CD4-positive, alpha-beta T cell treated with Interferon alpha-2 for 1 hour (primary cell): ENCODE measurements at regions not wholly inside any gene's neighbourhood (a gene's known extent, or its start where the extent isn't known, plus 50 kb on each side); places are given as distances from the start of the nearest gene placed in this dataset.
"Not testable (repeated sequence)": the region's sequence is repeated elsewhere in the genome, so short reads cannot be mapped to it uniquely, and the experiment has no call there.

ENCODE experiments used
- DNase-seq, 2 donors: peaks; one replicate each; pipeline ENCODE4 v3.0.0-alpha.2; 2020 to 2022

DNA sequence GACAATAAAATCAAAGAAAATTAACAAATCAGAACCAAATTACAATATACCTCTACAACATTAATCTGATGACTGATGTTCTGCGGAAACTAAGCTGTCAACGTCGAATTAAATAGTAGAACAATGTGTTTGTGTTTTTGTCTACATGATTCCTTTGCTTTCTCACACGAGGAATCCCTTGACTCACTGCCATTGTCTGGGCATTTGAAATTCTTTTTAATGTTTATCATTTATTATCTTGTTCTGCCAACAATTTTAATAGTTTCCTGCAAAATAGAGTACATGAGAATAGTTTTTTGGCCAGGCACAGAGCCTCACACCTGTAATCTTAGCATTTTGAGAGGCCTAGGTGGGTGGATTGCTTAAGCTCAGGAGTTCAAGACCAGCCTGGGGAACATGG lies 76.6 kb upstream of the KRAS start:
- DNase-seq = no peak

DNA sequence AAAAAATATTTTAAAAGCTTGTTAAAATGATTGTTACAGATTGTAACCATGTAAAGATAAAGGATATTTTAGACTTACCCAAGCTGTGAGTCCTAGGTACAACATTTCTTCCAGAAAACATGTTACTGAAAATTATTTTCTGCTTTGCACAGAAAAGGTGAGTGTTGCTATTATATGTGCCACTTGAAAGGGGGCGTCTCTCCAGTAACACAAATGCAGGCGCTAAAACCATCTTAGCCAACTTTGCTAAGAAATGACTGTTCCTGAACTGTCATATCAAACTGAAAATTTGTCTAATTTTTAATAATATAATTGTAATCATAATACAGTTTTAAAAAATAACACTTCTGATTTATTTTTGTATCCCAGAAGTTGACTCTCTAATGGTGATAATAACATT lies 75.6 kb upstream of the KRAS start:
- no peak for DNase-seq

DNA sequence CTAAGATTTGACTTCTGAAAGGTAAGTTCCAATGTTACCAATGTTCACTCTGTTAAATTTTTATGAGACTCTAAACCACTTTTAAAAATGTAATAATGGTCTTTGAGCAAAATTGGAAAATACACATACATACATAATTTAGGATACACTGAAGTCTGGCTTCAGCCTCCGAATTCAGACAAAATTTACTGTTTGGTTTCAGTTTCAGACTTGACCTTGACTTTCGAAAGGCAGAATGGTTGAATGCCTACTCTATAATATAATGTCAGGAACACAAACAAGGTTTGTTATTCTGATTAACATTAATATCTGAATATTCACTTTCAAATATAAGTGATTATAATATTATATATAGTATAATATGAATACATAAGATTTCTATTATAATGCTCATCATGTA lies 74.1 kb upstream of the KRAS start:
- DNase-seq = no peak

DNA sequence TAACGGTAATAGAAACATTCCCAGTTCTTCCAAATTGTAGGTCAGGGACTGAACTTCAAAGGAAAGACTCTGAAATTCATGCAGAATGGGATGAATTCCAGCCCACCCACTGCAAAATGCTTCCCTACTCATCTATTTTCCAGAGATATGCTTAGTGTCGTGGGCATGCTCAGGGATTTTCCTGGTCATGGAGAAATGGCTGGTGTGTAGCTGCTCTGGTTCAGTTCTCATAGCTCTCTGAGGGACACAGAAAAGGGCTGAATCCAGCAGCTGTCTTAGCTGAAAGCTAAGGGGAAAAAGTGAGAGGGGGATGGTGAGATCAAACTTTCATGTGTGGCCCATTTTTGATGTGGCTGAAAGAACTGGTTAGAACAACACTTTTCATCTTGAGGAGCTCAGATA lies 72.9 kb upstream of the KRAS start:
- peak in 1 of 2 donors; percentile 46 for DNase-seq

DNA sequence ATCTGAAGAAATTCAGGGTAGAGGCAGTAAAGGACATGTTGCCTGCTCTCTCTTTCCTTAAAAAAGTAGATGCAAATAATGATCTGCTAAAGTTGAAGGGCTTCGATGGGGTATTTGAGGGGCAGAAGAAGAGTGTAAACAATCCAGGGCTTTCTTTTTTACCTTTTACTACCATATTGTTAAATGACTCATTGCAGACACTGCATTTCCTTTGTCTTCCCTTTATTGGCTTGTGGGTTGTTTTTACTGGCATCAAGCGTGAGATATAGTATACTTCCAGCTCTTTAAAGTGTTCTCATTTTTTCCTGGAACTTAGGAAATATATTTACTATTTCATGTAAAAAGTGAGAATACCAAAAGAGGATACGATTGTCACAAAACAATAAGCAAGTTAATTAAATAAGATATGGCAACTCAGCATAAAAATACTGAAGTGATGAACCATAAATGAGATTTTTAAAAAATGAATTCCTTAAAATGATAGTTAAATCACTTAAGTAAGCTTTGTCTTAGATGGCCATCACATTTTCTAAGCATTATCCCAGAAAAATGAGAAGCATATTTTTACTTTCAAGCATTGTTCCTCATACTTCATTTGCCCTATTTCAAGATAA lies 72.3 kb upstream of the KRAS start:
- peak in 1 of 2 donors; percentile 35 for DNase-seq

DNA sequence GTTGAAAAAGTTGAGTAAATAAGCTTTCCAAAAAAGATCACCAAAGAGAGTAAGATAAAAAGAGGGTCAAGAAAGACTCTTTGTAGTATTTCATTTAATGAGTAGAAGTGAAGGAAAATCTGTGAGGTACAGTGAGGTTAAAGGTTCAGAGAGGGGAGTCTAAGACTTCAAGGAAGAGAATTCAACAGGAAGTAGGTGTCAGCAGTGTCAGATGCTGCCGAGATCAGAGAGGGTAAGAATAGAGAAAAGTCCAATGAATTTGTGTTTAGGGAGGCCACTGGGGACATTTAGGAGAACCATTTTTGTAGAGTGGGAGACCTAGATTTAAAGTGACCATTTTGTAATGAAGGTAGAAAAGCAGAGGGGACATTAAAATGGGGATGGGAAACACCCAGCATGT lies 71.6 kb upstream of the KRAS start:
- DNase-seq = peak in 1 of 2 donors; percentile 46

DNA sequence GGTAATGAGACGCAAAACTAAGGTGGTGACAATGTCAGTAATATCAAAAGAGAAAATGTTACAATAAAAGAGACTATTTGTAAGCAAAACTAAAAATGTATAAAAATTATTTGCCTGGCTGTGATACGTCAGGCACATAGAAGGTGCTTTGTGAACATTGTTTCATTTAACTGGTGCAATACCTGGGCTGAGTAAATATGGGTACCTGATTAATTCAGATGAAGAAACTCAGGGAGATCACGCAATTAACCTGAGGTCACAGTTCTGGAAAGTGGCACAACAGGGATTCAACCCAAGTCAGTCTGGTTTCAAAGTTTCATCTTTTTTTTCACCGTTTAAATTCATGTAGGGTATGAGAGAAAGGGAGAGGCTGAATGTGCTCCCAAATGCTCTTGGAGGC lies 71.0 kb upstream of the KRAS start:
- DNase-seq = no peak

DNA sequence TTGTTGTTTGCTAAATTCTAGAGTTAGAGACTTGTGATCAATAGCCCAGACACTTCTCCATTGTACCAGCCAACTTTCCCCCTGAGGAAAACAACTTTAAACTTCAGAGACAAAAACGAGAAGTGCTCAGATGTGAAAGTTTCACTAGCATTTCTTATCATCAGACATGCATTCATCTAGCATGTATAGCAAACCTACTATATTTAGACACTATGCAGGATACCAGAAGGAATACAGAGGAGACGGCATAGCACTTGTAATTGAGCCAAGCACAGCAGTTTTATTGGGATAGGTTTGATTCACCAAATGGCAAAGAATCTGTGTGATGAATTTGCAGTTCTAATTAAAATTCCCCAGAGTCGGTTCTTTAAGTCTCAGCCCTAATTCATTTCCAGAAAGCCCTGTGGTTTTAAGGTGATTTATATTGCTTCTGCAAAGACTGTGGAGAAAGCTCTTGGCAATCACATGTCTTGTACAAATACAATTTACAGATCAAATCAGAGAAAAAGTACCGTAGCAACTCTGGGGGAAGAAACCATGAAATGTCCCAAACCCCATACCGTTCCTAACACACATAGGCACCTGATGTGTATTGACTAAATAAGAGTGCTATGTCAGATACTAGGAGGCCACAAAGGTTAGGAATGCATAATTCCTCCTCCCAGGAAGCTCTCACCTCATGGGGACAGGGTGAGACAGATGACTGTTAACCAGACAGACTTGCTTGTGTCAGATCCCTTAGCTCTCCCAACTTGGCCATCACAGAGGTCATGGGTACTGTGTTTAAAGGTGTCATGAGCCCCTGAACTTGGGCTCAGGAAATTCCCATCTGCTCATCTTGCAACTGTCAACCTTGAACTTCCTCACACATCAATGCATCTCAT lies 69.6 kb upstream of the KRAS start:
- DNase-seq = no peak

DNA sequence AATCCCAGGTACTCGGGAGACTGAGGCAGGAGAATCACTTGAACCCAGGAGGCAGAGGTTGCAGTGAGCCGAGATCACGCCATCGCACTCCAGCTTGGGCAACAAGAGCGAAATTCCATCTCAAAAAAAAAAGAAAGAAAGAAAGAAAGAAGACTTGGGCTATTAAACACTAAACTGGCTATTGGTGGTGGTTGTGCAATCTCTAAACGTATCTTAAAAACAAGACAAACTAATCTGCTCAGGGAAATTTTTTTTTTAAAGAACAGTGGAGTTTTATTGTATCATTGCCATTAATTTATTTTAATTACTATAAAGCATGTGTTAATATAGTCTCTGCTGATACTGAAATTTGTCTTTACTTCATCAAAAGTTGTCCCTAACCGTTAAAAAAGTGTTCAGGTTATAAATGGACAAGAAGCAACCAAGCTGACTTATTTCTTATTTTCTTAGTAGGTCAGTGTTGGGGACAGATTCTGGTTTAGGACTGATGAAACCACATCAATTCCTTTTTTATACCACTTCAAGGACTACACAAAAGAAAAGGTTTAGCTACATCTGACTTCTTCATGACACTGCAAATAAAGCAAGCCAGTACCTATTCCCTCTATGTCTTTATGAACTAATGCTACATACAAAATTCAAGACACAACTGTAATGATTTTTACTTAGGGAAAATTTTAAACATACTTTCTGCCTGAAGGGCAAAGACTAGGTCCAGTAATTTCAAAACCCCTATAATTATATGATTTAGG lies 68.7 kb upstream of the KRAS start:
- no peak for DNase-seq

DNA sequence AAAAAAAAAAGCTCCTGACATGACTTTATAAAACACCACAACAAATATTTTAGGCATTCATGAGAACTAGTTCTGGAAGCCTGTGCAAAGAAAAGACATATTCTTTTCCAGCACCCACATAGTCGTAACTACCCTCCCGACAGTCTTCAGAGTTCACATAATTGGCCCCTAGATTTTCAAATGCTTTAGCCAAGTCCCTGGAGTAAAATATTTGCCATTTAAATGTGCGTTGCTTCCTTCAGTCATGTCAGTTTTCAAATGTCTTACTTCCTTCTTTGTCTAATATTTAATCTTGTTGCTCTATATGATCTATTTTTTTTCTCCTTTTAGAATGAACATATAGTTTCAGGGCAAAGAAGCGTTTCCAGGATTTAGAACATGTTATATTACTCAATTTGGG lies 66.8 kb upstream of the KRAS start:
- no peak for DNase-seq

DNA sequence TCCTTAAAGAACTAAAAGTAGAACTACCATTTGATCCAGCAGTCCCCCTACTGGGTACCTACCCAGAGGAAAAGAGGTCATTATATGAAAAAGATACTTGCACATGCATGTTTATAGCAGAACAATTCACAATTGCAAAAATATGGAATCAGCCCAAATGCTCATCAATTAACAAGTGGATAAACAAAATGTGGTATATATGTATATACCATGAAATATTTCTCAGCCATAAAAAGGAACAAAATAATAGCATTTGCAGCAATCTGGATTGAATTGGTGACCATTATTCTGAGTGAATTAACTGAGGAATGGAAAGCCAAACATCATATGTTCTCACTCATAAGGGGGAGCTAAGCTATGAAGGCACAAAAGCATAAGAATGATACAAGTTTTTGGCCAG lies 64.7 kb upstream of the KRAS start:
- DNase-seq = no peak

DNA sequence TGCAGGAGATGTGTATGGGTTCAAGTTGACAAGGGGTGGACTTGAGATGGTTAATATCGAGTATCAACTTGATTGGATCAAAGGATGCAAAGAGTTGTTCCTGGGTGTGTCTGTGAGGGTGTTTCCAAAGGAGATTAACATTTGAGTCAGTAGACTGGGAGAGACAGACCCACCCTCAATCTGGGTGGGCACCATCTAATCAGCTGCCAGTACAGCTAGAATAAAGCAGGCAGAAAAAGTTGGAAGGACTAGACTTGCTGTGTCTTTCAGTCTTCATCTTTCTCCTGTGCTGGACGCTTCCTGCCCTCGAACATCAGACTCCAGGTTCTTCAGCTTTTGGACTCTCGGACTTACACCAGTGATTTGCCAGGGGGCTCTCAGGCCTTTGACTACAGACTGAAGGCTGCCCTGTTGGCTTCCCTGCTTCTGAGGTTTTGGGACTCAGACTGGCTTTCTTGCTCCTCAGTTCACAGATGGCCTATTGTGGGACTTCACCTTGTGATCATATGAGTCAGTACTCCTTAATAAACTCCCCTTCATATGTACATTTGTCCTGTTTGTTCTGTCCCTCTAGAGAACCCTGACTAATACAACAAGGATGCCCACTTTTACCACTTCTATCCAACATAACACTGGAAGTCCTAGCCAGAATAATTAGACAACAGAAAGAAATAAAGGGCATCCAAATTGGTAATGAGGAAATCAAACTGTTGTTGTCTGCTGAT lies 62.7 kb upstream of the KRAS start:
- DNase-seq = not testable (repeated sequence)

DNA sequence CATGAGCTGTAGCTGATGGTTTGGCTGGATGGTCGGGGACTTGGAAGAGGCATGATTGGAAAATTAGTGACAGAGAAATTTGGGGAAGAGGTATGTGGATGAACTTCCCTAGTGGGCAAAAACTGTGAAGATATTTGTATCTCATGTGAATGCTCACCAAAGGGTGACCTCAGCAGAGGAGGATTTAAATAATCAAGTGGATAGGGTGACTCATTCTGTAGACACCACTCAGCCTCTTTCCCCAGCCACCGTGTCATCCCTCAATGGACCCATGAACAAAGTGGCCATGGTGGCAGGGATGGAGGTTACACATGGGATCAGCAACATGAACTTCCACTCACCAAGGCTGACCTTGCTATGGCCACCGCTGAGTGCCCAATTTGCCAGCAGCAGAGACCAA lies 60.8 kb upstream of the KRAS start:
- no peak for DNase-seq

DNA sequence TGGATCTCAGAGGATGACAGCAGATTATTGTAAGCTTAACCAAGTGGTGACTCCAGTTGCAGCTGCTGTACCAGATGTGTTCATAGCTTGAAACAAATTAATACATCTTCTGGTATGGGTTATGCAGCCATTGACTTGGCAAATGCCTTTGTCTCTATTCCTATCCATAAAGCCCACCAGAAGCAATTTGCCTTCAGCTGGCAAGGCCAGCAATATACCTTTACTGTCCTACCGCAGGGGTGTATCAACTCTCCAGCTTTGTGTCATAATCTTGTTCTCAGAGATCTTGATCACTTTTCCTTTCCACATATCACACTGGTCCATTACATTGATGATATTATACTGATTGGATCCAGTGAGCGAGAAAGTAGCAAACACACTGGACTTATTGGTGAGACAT lies 59.3 kb upstream of the KRAS start:
- not testable (repeated sequence) for DNase-seq

DNA sequence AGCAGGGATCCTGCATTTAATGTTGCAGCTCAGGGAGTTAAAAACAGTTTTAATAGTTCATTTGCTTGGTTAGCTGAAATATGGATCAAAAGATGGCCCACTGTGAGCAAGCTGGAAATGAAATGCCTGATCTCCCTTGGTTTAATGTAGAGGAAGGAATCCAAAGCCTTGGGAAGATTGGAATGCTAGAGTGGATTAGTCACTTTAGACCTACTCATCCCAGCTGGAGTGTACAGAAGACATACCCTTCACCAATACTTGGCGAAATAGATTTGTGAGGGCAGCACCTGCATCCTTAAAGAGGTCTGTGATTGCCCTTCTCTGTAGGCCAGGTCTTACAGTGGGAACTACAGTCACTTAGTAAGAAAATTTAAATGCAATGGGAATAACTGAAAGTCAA lies 58.0 kb upstream of the KRAS start:
- no peak for DNase-seq

DNA sequence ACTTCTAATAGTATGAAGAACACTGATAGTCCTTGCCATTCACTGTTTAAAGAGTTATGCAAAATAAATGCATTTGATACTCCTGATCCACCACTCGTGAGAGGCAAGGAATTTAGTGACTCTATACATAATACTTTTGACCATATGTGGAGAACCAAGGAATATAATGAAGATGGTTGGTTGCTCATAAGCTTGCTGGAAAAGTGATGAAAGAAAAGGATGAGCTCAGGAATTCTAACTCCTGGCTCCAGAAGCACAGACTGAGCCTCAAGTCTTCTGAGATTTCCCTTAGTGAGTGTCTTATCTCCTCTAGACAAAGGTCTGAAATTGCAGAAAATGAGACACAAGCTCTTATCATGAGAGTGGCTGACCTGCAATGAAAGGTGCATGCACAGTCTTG lies 57.1 kb upstream of the KRAS start:
- no peak for DNase-seq

DNA sequence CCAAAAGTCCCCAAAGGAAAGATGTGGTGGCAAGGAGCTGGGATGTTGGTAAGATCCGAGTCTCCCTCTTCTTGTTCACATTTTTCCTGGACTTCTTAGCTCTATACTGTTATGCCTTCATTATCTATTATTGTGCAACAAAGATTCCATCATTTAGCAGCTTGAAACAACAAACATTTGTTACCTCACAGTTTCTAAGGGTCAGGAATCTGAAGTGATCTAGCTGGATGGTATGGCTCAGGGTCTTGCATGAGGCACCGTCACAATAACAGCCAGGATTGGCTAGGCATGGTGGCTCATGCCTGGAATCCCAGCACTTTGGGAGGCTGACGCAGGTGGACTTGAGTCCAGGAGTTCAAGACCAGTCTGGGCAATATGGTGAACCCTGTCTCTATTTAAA lies 51.1 kb upstream of the KRAS start:
- DNase-seq = no peak
